GM18498 (cell line): ENCODE measurements at regions not wholly inside any gene's neighbourhood (a gene's known extent, or its start where the extent isn't known, plus 50 kb on each side); places are given as distances from the start of the nearest gene placed in this dataset.

Experiments used
- ATAC-seq: cut with Tn5 transposase; IDR thresholded peaks from one replicate; pipeline ENCODE4 v1.9.1; 2021; ENCODE audit warnings: mild to moderate bottlenecking, moderate library complexity; ENCODE audit not compliant: unreplicated experiment

- ATAC-seq, result no peak
Observed at GRCh38 chr6:10307028-10307427, 107.8 kb downstream of the TFAP2A start.

GRCh38 chr6:10305790-10306415, 109.0 kb downstream of the TFAP2A start:
- no peak for ATAC-seq

- no peak for ATAC-seq
Observed at GRCh38 chr6:10303608-10304506, 111.0 kb downstream of the TFAP2A start.

- no peak for ATAC-seq
Observed at GRCh38 chr6:10302566-10303235, 112.2 kb downstream of the TFAP2A start.

GRCh38 chr6:10300071-10300470, 114.8 kb downstream of the TFAP2A start:
- no peak for ATAC-seq

GRCh38 chr6:10297832-10298231, 117.0 kb downstream of the TFAP2A start:
- ATAC-seq, result no peak

- no peak for ATAC-seq
Observed at GRCh38 chr6:10278746-10279145, 136.1 kb downstream of the TFAP2A start.

GRCh38 chr6:10276660-10277287, 138.1 kb downstream of the TFAP2A start:
- ATAC-seq, result no peak

GRCh38 chr6:10276106-10276505, 138.8 kb downstream of the TFAP2A start:
- ATAC-seq, result no peak

GRCh38 chr6:10272591-10272990, 142.3 kb downstream of the TFAP2A start:
- no peak for ATAC-seq

GRCh38 chr6:10271982-10272381, 142.9 kb downstream of the TFAP2A start:
- no peak for ATAC-seq

GRCh38 chr6:10269814-10270472, 144.9 kb downstream of the TFAP2A start:
- peak; percentile 84 for ATAC-seq

GRCh38 chr6:10268611-10269310, 146.1 kb downstream of the TFAP2A start:
- no peak for ATAC-seq

GRCh38 chr6:10268111-10268510, 146.8 kb downstream of the TFAP2A start:
- ATAC-seq, result no peak

GRCh38 chr6:10266462-10266861, 148.4 kb downstream of the TFAP2A start:
- ATAC-seq, result no peak

- no peak for ATAC-seq
Observed at GRCh38 chr6:10266061-10266460, 148.8 kb downstream of the TFAP2A start.

GRCh38 chr6:10262505-10262904, 152.4 kb downstream of the TFAP2A start:
- no peak for ATAC-seq

GRCh38 chr6:10259671-10260070, 155.2 kb downstream of the TFAP2A start:
- ATAC-seq, result no peak

GRCh38 chr6:10258341-10258740, 156.5 kb downstream of the TFAP2A start:
- ATAC-seq, result no peak

- peak; percentile 57 for ATAC-seq
Observed at GRCh38 chr6:10256113-10256690, 158.7 kb downstream of the TFAP2A start.
